ENCODE measurements at regions not wholly inside any gene's neighbourhood (a gene's known extent, or its start where the extent isn't known, plus 50 kb on each side); places are given as distances from the start of the nearest gene placed in this dataset.

GRCh38 chr6:170180671-170181337 lies 110.1 kb downstream of the DLL1 start:
- TF ChIP-seq CTCF (IDR thresholded peaks at IDR 0.05; ENCODE audit: insufficient read depth, low read length, poor library complexity, severe bottlenecking) (no peak), EZH2phosphoT487 (conservative IDR thresholded peaks at IDR 0.05; ENCODE audit: low read length) (no peak)

All from SU-DHL-6 (cell line).